ENCODE measurements at regions not wholly inside any gene's neighbourhood (a gene's known extent, or its start where the extent isn't known, plus 50 kb on each side); places are given as distances from the start of the nearest gene placed in this dataset.

GRCh38 chr2:105587637-105588036, 157.1 kb upstream of the NCK2 start:
- no peaks in the 10 kb centered on the region for H3K27me3 ChIP-seq (ENCODE audit: low read depth, low read length)
- no peaks in the 10 kb centered on the region for H3K4me1 ChIP-seq (ENCODE audit: control insufficient read depth in 1 of 2, insufficient read depth in 2 of 2, low read length in 2 of 2)
- no peak overlapping the region for H3K27ac ChIP-seq (ENCODE audit: low read length)
- no peak overlapping the region for H3K4me3 ChIP-seq (ENCODE audit: low read depth in 1 of 2, low read length in 2 of 2)
- H3K9me3 ChIP-seq (ENCODE audit: control insufficient read depth in 1 of 2, low read length in 2 of 2) = peaks cover 0 to 6% of the 10 kb centered on the region in 2 donors
- H3K36me3 ChIP-seq (ENCODE audit: control insufficient read depth in 1 of 2, insufficient read depth in 2 of 2, low read length in 2 of 2) = no peaks in the 10 kb centered on the region

- peaks cover 0 to 6% of the 10 kb centered on the region in 2 donors for H3K9me3 ChIP-seq (ENCODE audit: control insufficient read depth in 1 of 2, low read length in 2 of 2)
- no peaks in the 10 kb centered on the region for H3K27me3 ChIP-seq (ENCODE audit: low read depth, low read length)
- H3K27ac ChIP-seq (ENCODE audit: low read length) = no peak overlapping the region
- H3K36me3 ChIP-seq (ENCODE audit: control insufficient read depth in 1 of 2, insufficient read depth in 2 of 2, low read length in 2 of 2) = no peaks in the 10 kb centered on the region
- no peaks in the 10 kb centered on the region for H3K4me1 ChIP-seq (ENCODE audit: control insufficient read depth in 1 of 2, insufficient read depth in 2 of 2, low read length in 2 of 2)
- no peak overlapping the region for H3K4me3 ChIP-seq (ENCODE audit: low read depth in 1 of 2, low read length in 2 of 2)
These were observed 160.2 kb upstream of the NCK2 start for GRCh38 chr2:105584435-105585010.

- Histone ChIP-seq H3K4me3 (ENCODE audit: low read depth in 1 of 2, low read length in 2 of 2) (no peak overlapping the region), H3K36me3 (ENCODE audit: control insufficient read depth in 1 of 2, insufficient read depth in 2 of 2, low read length in 2 of 2) (no peaks in the 10 kb centered on the region), H3K4me1 (ENCODE audit: control insufficient read depth in 1 of 2, insufficient read depth in 2 of 2, low read length in 2 of 2) (no peaks in the 10 kb centered on the region), H3K27me3 (ENCODE audit: low read depth, low read length) (no peaks in the 10 kb centered on the region), H3K27ac (ENCODE audit: low read length) (peak overlapping the region; percentile 70), H3K9me3 (ENCODE audit: control insufficient read depth in 1 of 2, low read length in 2 of 2) (no peaks in the 10 kb centered on the region)
These were observed 161.6 kb upstream of the NCK2 start for GRCh38 chr2:105582952-105583660.

GRCh38 chr2:105581555-105581944, 163.2 kb upstream of the NCK2 start:
- Histone ChIP-seq H3K36me3 (ENCODE audit: control insufficient read depth in 1 of 2, insufficient read depth in 2 of 2, low read length in 2 of 2) (no peaks in the 10 kb centered on the region), H3K9me3 (ENCODE audit: control insufficient read depth in 1 of 2, low read length in 2 of 2) (no peaks in the 10 kb centered on the region), H3K27ac (ENCODE audit: low read length) (no peak overlapping the region), H3K4me1 (ENCODE audit: control insufficient read depth in 1 of 2, insufficient read depth in 2 of 2, low read length in 2 of 2) (peaks cover 0 to 2% of the 10 kb centered on the region in 2 donors), H3K27me3 (ENCODE audit: low read depth, low read length) (no peaks in the 10 kb centered on the region), H3K4me3 (ENCODE audit: low read depth in 1 of 2, low read length in 2 of 2) (no peak overlapping the region)

GRCh38 chr2:105580870-105581554, 163.7 kb upstream of the NCK2 start:
- Histone ChIP-seq H3K4me3 (ENCODE audit: low read depth in 1 of 2, low read length in 2 of 2) (no peak overlapping the region), H3K36me3 (ENCODE audit: control insufficient read depth in 1 of 2, insufficient read depth in 2 of 2, low read length in 2 of 2) (no peaks in the 10 kb centered on the region), H3K27me3 (ENCODE audit: low read depth, low read length) (no peaks in the 10 kb centered on the region), H3K27ac (ENCODE audit: low read length) (no peak overlapping the region), H3K4me1 (ENCODE audit: control insufficient read depth in 1 of 2, insufficient read depth in 2 of 2, low read length in 2 of 2) (peaks cover 0 to 7% of the 10 kb centered on the region in 2 donors), H3K9me3 (ENCODE audit: control insufficient read depth in 1 of 2, low read length in 2 of 2) (no peaks in the 10 kb centered on the region)

GRCh38 chr2:105580216-105580615, 164.5 kb upstream of the NCK2 start:
- H3K4me1 ChIP-seq (ENCODE audit: control insufficient read depth in 1 of 2, insufficient read depth in 2 of 2, low read length in 2 of 2) = peaks cover 0 to 13% of the 10 kb centered on the region in 2 donors
- no peaks in the 10 kb centered on the region for H3K9me3 ChIP-seq (ENCODE audit: control insufficient read depth in 1 of 2, low read length in 2 of 2)
- H3K27me3 ChIP-seq (ENCODE audit: low read depth, low read length) = no peaks in the 10 kb centered on the region
- no peak overlapping the region for H3K4me3 ChIP-seq (ENCODE audit: low read depth in 1 of 2, low read length in 2 of 2)
- no peak overlapping the region for H3K27ac ChIP-seq (ENCODE audit: low read length)
- no peaks in the 10 kb centered on the region for H3K36me3 ChIP-seq (ENCODE audit: control insufficient read depth in 1 of 2, insufficient read depth in 2 of 2, low read length in 2 of 2)

- no peaks in the 10 kb centered on the region for H3K27me3 ChIP-seq (ENCODE audit: low read depth, low read length)
- peaks cover 0 to 13% of the 10 kb centered on the region in 2 donors for H3K4me1 ChIP-seq (ENCODE audit: control insufficient read depth in 1 of 2, insufficient read depth in 2 of 2, low read length in 2 of 2)
- H3K9me3 ChIP-seq (ENCODE audit: control insufficient read depth in 1 of 2, low read length in 2 of 2) = no peaks in the 10 kb centered on the region
- H3K4me3 ChIP-seq (ENCODE audit: low read depth in 1 of 2, low read length in 2 of 2) = no peak overlapping the region
- H3K27ac ChIP-seq (ENCODE audit: low read length) = no peak overlapping the region
- H3K36me3 ChIP-seq (ENCODE audit: control insufficient read depth in 1 of 2, insufficient read depth in 2 of 2, low read length in 2 of 2) = no peaks in the 10 kb centered on the region
These were observed 166.5 kb upstream of the NCK2 start for GRCh38 chr2:105578166-105578565.

- peaks cover 0 to 13% of the 10 kb centered on the region in 2 donors for H3K4me1 ChIP-seq (ENCODE audit: control insufficient read depth in 1 of 2, insufficient read depth in 2 of 2, low read length in 2 of 2)
- no peak overlapping the region for H3K27ac ChIP-seq (ENCODE audit: low read length)
- no peak overlapping the region for H3K4me3 ChIP-seq (ENCODE audit: low read depth in 1 of 2, low read length in 2 of 2)
- no peaks in the 10 kb centered on the region for H3K36me3 ChIP-seq (ENCODE audit: control insufficient read depth in 1 of 2, insufficient read depth in 2 of 2, low read length in 2 of 2)
- H3K9me3 ChIP-seq (ENCODE audit: control insufficient read depth in 1 of 2, low read length in 2 of 2) = no peaks in the 10 kb centered on the region
- H3K27me3 ChIP-seq (ENCODE audit: low read depth, low read length) = no peaks in the 10 kb centered on the region
These were observed 166.9 kb upstream of the NCK2 start for GRCh38 chr2:105577762-105578161.

GRCh38 chr2:105576440-105577241, 168.1 kb upstream of the NCK2 start:
- no peaks in the 10 kb centered on the region for H3K9me3 ChIP-seq (ENCODE audit: control insufficient read depth in 1 of 2, low read length in 2 of 2)
- H3K27me3 ChIP-seq (ENCODE audit: low read depth, low read length) = no peaks in the 10 kb centered on the region
- H3K4me3 ChIP-seq (ENCODE audit: low read depth in 1 of 2, low read length in 2 of 2) = no peak overlapping the region
- no peaks in the 10 kb centered on the region for H3K36me3 ChIP-seq (ENCODE audit: control insufficient read depth in 1 of 2, insufficient read depth in 2 of 2, low read length in 2 of 2)
- peaks cover 0 to 13% of the 10 kb centered on the region in 2 donors for H3K4me1 ChIP-seq (ENCODE audit: control insufficient read depth in 1 of 2, insufficient read depth in 2 of 2, low read length in 2 of 2)
- H3K27ac ChIP-seq (ENCODE audit: low read length) = no peak overlapping the region

- Histone ChIP-seq H3K4me3 (ENCODE audit: low read depth in 1 of 2, low read length in 2 of 2) (peak overlapping the region in 1 of 2 donors; percentile 16), H3K27ac (ENCODE audit: low read length) (no peak overlapping the region), H3K36me3 (ENCODE audit: control insufficient read depth in 1 of 2, insufficient read depth in 2 of 2, low read length in 2 of 2) (no peaks in the 10 kb centered on the region), H3K9me3 (ENCODE audit: control insufficient read depth in 1 of 2, low read length in 2 of 2) (no peaks in the 10 kb centered on the region), H3K27me3 (ENCODE audit: low read depth, low read length) (no peaks in the 10 kb centered on the region), H3K4me1 (ENCODE audit: control insufficient read depth in 1 of 2, insufficient read depth in 2 of 2, low read length in 2 of 2) (peaks cover 0 to 13% of the 10 kb centered on the region in 2 donors)
These were observed 168.7 kb upstream of the NCK2 start for GRCh38 chr2:105576050-105576439.

GRCh38 chr2:105575499-105576025, 169.2 kb upstream of the NCK2 start:
- H3K9me3 ChIP-seq (ENCODE audit: control insufficient read depth in 1 of 2, low read length in 2 of 2) = no peaks in the 10 kb centered on the region
- H3K4me3 ChIP-seq (ENCODE audit: low read depth in 1 of 2, low read length in 2 of 2) = peak overlapping the region in 1 of 2 donors; percentile 16
- no peaks in the 10 kb centered on the region for H3K27me3 ChIP-seq (ENCODE audit: low read depth, low read length)
- peaks cover 0 to 13% of the 10 kb centered on the region in 2 donors for H3K4me1 ChIP-seq (ENCODE audit: control insufficient read depth in 1 of 2, insufficient read depth in 2 of 2, low read length in 2 of 2)
- no peaks in the 10 kb centered on the region for H3K36me3 ChIP-seq (ENCODE audit: control insufficient read depth in 1 of 2, insufficient read depth in 2 of 2, low read length in 2 of 2)
- no peak overlapping the region for H3K27ac ChIP-seq (ENCODE audit: low read length)
